KOPT-K1 (cell line): ENCODE measurements at regions not wholly inside any gene's neighbourhood (a gene's known extent, or its start where the extent isn't known, plus 50 kb on each side); places are given as distances from the start of the nearest gene placed in this dataset.
A peak's percentile ranks its signal among the peaks of the same experiment; 100 is the strongest.

Source experiments
- H3K27ac ChIP-seq: fragments of 200-600 bp; sonication (generic); 2 replicates; pipeline ENCODE4 v1.5.1; 2016; ENCODE audit warnings: antibody characterized with exemption, mild to moderate bottlenecking, low read depth, low read length; ENCODE audit not compliant: poor library complexity, severe bottlenecking
- H3K36me3 ChIP-seq: fragments of 200-600 bp; sonication (generic); 2 replicates; pipeline ENCODE4 v1.5.1; 2017; ENCODE audit warnings: antibody characterized with exemption, mild to moderate bottlenecking, low read length, moderate library complexity; ENCODE audit not compliant: insufficient read depth
- H3K9me3 ChIP-seq: fragments of 200-600 bp; sonication (generic); 2 replicates; pipeline ENCODE4 v1.5.1; 2017; ENCODE audit warnings: antibody characterized with exemption, low read length, mild to moderate bottlenecking; ENCODE audit not compliant: insufficient read depth, poor library complexity, severe bottlenecking

DNA sequence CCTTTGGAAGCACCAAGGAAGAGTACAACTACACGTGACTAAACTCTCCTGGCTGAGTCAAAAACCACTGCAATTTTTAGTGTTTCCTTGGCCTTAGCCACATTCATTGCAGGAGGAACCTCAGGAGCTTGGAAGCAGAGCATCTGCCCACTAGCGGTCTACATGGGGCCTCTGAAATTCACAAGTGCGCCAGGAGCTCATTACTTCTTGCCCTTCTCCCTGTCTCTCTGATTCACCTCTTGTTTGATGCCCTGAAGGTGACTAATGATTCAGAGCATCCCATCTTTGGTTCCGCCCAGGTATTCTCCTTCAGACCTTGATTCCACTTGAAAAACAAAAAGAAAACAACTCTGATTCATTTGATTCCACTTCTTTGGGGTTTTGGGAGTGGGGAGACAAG, 201.1 kb upstream of the LPP start:
- H3K36me3 ChIP-seq: no peaks in the 10 kb centered on the region
- no peak overlapping the region for H3K27ac ChIP-seq
- no peaks in the 10 kb centered on the region for H3K9me3 ChIP-seq

DNA sequence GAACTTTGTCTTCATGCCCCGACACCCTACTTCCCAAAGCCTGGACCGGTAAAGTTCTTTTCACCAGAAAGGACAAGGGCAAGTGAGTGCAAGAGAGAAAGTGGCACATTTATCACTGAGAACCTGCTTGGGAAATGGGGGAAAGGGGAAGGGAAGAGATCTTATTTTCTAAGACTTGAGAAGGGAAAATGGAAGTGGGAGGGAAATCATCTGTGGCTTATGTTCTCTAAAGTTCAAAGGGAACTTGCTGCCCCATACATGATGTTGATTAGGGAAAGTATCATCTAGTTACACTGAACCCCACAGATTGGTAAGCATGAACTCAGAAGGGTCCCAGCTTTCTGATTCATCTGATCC, 199.5 kb upstream of the LPP start:
- no peak overlapping the region for H3K27ac ChIP-seq
- H3K9me3 ChIP-seq: no peaks in the 10 kb centered on the region
- no peaks in the 10 kb centered on the region for H3K36me3 ChIP-seq

DNA sequence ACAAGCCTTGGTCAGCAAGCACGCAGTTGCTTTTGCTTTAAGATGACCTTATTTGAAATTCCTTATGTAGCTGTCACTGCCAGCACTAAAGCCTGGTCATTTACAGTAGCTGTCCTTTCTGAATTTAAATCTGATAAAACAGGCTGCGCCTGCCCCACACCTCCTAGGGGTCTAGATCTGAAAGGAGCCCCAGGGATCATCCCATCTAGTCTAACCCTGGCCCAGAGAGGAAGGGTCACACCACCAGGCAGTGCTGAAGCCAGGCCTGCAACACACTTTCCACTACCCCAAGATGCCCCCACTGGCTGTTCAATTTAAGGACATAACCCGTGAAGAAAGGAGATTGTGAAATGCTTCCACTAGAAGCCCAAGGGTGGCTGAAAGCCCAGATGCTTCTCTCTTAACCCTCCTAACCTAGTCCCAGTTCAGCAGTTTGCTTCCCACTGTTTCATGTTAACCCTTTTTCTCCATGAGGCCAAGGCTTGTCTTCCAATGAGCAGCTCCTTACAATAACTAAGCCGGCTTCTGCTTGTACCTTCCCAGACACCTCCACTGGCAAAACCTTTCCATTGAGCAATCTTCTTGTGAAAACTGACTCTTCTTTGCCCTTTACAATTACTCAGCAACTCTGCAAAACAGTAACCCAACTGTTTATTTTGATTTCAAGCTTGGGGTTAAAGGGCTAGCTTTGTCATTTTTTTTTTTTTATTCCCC, 198.9 kb upstream of the LPP start:
- no peaks in the 10 kb centered on the region for H3K36me3 ChIP-seq
- no peak overlapping the region for H3K27ac ChIP-seq

GRCh38 chr3:187955587-187955952, 198.4 kb upstream of the LPP start:
- Histone ChIP-seq H3K27ac (no peak overlapping the region), H3K36me3 (no peaks in the 10 kb centered on the region), H3K9me3 (no peaks in the 10 kb centered on the region)

More for the DNA sequence above, 198.9 kb upstream of the LPP start:
- H3K9me3 ChIP-seq: no peaks in the 10 kb centered on the region

- Histone ChIP-seq H3K27ac (peak overlapping the region; percentile 79), H3K9me3 (no peaks in the 10 kb centered on the region), H3K36me3 (no peaks in the 10 kb centered on the region)
Observed at GRCh38 chr3:187957165-187957581, 196.8 kb upstream of the LPP start.

GRCh38 chr3:187957582-187957981, 196.4 kb upstream of the LPP start:
- Histone ChIP-seq H3K36me3 (no peaks in the 10 kb centered on the region), H3K9me3 (no peaks in the 10 kb centered on the region), H3K27ac (peak overlapping the region; percentile 79)

DNA sequence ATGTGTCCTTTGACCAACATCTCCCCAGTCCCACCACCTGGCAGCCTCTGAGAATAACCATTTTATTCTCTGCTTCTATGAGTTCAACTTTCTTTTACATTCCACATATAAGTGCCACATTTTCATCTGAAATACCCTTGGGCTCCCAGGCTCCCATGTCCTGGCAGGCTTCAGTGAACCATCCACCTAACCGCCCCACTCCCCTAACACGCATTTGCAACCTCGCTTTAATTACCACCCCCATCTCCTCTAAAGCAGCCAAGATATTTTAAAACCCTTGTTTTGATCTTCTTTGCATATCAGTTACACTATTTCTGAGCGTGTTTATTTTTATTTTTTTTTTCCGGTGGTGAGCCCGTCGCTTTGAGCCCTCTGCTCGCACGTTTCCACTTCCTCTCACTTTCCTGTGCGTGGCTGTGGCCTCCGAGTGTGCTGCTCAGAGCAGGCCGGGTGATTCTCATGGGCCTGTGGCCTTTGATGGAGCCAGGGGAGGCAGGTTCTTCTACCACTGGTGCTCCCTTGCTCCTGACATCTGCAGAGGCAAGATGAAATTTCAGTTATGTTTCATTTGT, 195.4 kb upstream of the LPP start:
- Histone ChIP-seq H3K27ac (peak overlapping the region; percentile 79), H3K9me3 (no peaks in the 10 kb centered on the region), H3K36me3 (no peaks in the 10 kb centered on the region)

GRCh38 chr3:187960820-187961219, 193.1 kb upstream of the LPP start:
- H3K27ac ChIP-seq: no peak overlapping the region
- H3K36me3 ChIP-seq: no peaks in the 10 kb centered on the region
- no peaks in the 10 kb centered on the region for H3K9me3 ChIP-seq

GRCh38 chr3:187961366-187961765, 192.6 kb upstream of the LPP start:
- H3K9me3 ChIP-seq: no peaks in the 10 kb centered on the region
- no peak overlapping the region for H3K27ac ChIP-seq
- H3K36me3 ChIP-seq: no peaks in the 10 kb centered on the region

- Histone ChIP-seq H3K27ac (peak overlapping the region; percentile 65), H3K9me3 (no peaks in the 10 kb centered on the region), H3K36me3 (no peaks in the 10 kb centered on the region)
Observed at GRCh38 chr3:187963003-187963676, 190.8 kb upstream of the LPP start.

DNA sequence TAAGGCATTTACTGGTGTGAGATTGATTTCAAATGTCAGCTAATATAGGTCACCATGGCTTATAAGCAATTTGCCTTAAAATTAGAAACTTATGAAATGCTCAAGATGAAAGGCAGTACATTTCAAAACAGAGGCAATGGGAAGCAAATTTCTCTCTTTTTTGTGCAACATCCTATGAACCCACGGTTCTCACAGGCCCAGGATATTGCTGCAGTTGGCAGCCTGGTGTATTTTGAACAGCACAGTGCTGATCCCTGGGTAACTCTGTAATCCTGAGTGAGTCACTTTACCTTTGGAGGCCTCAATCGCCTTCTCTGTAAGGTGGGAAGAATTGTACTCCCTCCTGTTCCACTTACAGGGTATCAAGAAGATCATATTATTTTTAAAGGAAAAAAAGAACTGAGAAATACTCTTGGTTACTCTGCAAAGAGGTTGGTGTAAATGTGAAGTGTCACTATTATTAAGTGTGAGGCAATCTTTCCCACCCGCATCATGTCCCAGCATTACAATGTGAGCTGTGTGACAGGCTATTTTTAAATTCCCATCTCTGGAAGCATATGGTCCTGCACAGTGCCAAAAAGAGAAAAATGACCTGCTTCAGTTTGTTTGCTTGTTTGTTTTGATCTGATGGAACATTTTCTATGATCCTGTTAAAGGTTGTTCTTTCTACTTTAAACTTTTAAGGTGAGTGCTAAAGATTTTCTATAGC, 190.1 kb upstream of the LPP start:
- H3K36me3 ChIP-seq: no peaks in the 10 kb centered on the region
- peak overlapping the region; percentile 65 for H3K27ac ChIP-seq
- no peaks in the 10 kb centered on the region for H3K9me3 ChIP-seq

GRCh38 chr3:187964760-187965159, 189.2 kb upstream of the LPP start:
- Histone ChIP-seq H3K27ac (peak overlapping the region; percentile 15), H3K9me3 (no peaks in the 10 kb centered on the region), H3K36me3 (no peaks in the 10 kb centered on the region)

DNA sequence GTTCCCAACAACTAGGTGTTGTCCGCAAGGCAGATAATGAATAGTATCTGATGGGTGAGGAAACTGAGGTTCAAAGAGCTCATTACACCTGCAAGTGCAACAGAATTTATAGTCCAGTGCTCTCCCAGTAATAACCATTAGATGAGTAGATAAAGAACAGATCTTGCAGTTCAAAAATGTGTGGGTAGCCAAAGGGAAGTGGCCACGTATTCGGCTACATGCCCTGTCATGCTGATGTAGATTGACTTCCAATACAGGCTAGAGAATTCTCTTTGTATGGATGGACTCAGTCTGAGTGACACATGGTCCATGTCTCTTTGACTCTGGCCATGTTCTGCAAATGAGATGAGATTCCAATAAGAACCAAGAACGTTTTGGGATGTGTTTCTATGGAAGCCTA, 187.9 kb upstream of the LPP start:
- no peaks in the 10 kb centered on the region for H3K9me3 ChIP-seq
- no peaks in the 10 kb centered on the region for H3K36me3 ChIP-seq
- peak overlapping the region; percentile 53 for H3K27ac ChIP-seq

DNA sequence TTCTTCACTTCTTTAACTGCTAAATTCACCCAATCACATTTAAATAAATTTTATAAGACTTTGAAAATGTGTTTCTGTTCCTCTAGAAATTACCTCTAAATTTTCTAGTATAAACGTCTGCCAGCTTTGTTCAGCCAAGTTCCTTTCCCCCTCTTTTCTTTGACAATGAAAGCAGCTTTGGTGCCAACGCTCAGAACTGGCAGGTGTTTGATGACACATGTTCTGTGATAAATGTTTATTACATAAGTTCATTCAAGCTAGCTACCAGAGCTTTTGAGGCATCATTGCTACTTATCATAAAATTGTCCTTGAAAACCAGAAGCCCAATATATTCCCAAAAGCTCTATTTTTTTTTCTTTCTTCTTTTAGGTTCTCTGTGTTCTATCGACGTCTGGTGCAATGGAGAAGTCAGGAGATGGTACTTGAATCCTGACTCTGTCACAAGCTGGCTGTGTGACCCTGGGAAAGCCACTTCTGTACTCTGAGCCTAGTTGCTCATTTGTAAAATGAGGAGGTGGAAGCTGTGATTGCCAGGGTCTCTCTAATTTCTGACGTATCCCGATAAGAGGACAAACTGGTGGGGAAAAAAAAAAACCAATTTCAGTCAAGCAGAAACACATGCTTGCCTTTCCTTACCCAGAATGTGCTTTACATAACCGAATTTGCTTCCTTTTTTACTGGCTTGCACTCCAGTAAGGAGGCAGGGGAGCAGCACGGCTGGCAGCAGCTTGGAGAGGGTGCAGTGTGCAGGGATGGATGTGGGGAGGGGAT, 187.1 kb upstream of the LPP start:
- Histone ChIP-seq H3K36me3 (no peaks in the 10 kb centered on the region), H3K27ac (peak overlapping the region; percentile 53), H3K9me3 (no peaks in the 10 kb centered on the region)

DNA sequence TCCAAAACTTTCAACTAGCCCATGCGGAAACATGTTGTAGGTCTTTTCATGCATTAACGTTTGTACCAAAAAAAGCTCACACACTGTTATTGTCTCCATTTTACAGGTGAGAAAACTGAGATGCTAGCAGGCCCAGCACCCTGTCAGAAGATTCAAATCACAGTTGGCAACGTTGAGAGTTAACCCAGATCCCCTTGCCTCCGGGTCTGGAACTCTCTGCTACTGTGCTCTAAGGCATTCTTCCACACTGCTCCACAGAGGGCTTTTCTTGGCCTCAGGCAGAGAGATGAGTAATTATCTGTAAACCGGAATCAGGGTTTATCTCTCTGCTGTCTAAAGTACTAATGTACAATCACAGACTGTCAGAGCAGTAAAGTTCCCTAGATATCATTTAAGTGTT, 186.0 kb upstream of the LPP start:
- Histone ChIP-seq H3K36me3 (no peaks in the 10 kb centered on the region), H3K9me3 (no peaks in the 10 kb centered on the region), H3K27ac (no peak overlapping the region)
